ENCODE measurements at regions not wholly inside any gene's neighbourhood (a gene's known extent, or its start where the extent isn't known, plus 50 kb on each side); places are given as distances from the start of the nearest gene placed in this dataset.

GRCh38 chr12:45490232-45490881 lies 239.1 kb upstream of the ARID2 start:
- Histone ChIP-seq H3K27ac (no peak overlapping the region), H3K4me1 (no peaks in the 10 kb centered on the region), H3K36me3 (no peaks in the 10 kb centered on the region), H3K9me3 (replicated peaks in 1 of 11) (peaks cover 0 to 9% (median 0%) of the 10 kb centered on the region in 11 experiments; a peak in 2 of 22 replicates), H3K4me3 (no peak overlapping the region), H3K4me2 (no peak overlapping the region), H3K9ac (no peak overlapping the region), H3K27me3 (no peaks in the 10 kb centered on the region), H4K20me1 (no peaks in the 10 kb centered on the region)
- TF ChIP-seq Cebpa-rat (IDR thresholded peaks at IDR 0.05), result no peak

GRCh38 chr12:45494279-45494678 lies 235.2 kb upstream of the ARID2 start:
- no peak for TF ChIP-seq Cebpa-rat (IDR thresholded peaks at IDR 0.05)
- H3K36me3 ChIP-seq, result no peaks in the 10 kb centered on the region
- H3K27ac ChIP-seq, result no peak overlapping the region
- peaks cover 0 to 9% (median 0%) of the 10 kb centered on the region in 11 experiments; a peak in 2 of 22 replicates for H3K9me3 ChIP-seq (replicated peaks in 1 of 11)
- H3K27me3 ChIP-seq, result no peaks in the 10 kb centered on the region
- H3K4me1 ChIP-seq, result no peaks in the 10 kb centered on the region
- no peaks in the 10 kb centered on the region for H4K20me1 ChIP-seq
- H3K9ac ChIP-seq, result no peak overlapping the region
- H3K4me2 ChIP-seq, result no peak overlapping the region
- H3K4me3 ChIP-seq, result no peak overlapping the region

GRCh38 chr12:45498645-45499044 lies 230.9 kb upstream of the ARID2 start:
- no peak overlapping the region for H3K4me3 ChIP-seq
- H3K9me3 ChIP-seq (replicated peaks in 1 of 11), result no peaks in the 10 kb centered on the region
- no peaks in the 10 kb centered on the region for H3K36me3 ChIP-seq
- H3K27me3 ChIP-seq, result no peaks in the 10 kb centered on the region
- no peak for TF ChIP-seq Cebpa-rat (IDR thresholded peaks at IDR 0.05)
- no peaks in the 10 kb centered on the region for H4K20me1 ChIP-seq
- H3K4me2 ChIP-seq, result no peak overlapping the region
- H3K27ac ChIP-seq, result no peak overlapping the region
- H3K9ac ChIP-seq, result no peak overlapping the region
- H3K4me1 ChIP-seq, result 0 out of 20 replicates have a peak, but pooled peaks cover 0 to 6% (median 0%) of the 10 kb centered on the region in 10 experiments

GRCh38 chr12:45502481-45503128 lies 226.9 kb upstream of the ARID2 start:
- Histone ChIP-seq H4K20me1 (no peaks in the 10 kb centered on the region), H3K36me3 (no peaks in the 10 kb centered on the region), H3K4me2 (no peak overlapping the region), H3K9me3 (replicated peaks in 1 of 11) (no peaks in the 10 kb centered on the region), H3K27ac (no peak overlapping the region), H3K4me3 (no peak overlapping the region), H3K4me1 (0 out of 20 replicates have a peak, but pooled peaks cover 0 to 6% (median 0%) of the 10 kb centered on the region in 10 experiments), H3K27me3 (no peaks in the 10 kb centered on the region), H3K9ac (no peak overlapping the region)
- TF ChIP-seq Cebpa-rat (IDR thresholded peaks at IDR 0.05), result no peak

- H4K20me1 ChIP-seq, result no peaks in the 10 kb centered on the region
- H3K27me3 ChIP-seq, result no peaks in the 10 kb centered on the region
- H3K36me3 ChIP-seq, result no peaks in the 10 kb centered on the region
- H3K9me3 ChIP-seq (replicated peaks in 1 of 11), result 0 out of 22 replicates have a peak, but pooled peaks cover 0 to 3% (median 0%) of the 10 kb centered on the region in 11 experiments
- no peak overlapping the region for H3K4me3 ChIP-seq
- TF ChIP-seq Cebpa-rat (IDR thresholded peaks at IDR 0.05), result no peak
- no peak overlapping the region for H3K9ac ChIP-seq
- no peak overlapping the region for H3K27ac ChIP-seq
- H3K4me1 ChIP-seq, result 0 out of 20 replicates have a peak, but pooled peaks cover 0 to 6% (median 0%) of the 10 kb centered on the region in 10 experiments
- H3K4me2 ChIP-seq, result no peak overlapping the region
These were observed 225.6 kb upstream of the ARID2 start for GRCh38 chr12:45503899-45504298.

- Histone ChIP-seq H4K20me1 (no peaks in the 10 kb centered on the region), H3K9me3 (replicated peaks in 1 of 11) (0 out of 22 replicates have a peak, but pooled peaks cover 0 to 3% (median 0%) of the 10 kb centered on the region in 11 experiments), H3K4me1 (0 out of 20 replicates have a peak, but pooled peaks cover 0 to 6% (median 0%) of the 10 kb centered on the region in 10 experiments), H3K4me3 (no peak overlapping the region), H3K27me3 (no peaks in the 10 kb centered on the region), H3K27ac (no peak overlapping the region), H3K36me3 (no peaks in the 10 kb centered on the region), H3K4me2 (no peak overlapping the region), H3K9ac (no peak overlapping the region)
- TF ChIP-seq Cebpa-rat (IDR thresholded peaks at IDR 0.05), result no peak
These were observed 225.0 kb upstream of the ARID2 start for GRCh38 chr12:45504316-45505010.

GRCh38 chr12:45509187-45509586 lies 220.3 kb upstream of the ARID2 start:
- no peak overlapping the region for H3K27ac ChIP-seq

GRCh38 chr12:45509621-45510020 lies 219.9 kb upstream of the ARID2 start:
- Histone ChIP-seq H3K4me2 (no peak overlapping the region), H3K4me1 (no peaks in the 10 kb centered on the region), H4K20me1 (no peaks in the 10 kb centered on the region), H3K27ac (no peak overlapping the region), H3K9ac (no peak overlapping the region), H3K36me3 (no peaks in the 10 kb centered on the region), H3K4me3 (no peak overlapping the region), H3K9me3 (replicated peaks in 1 of 11) (0 out of 22 replicates have a peak, but pooled peaks cover 0 to 3% (median 0%) of the 10 kb centered on the region in 11 experiments), H3K27me3 (no peaks in the 10 kb centered on the region)
- TF ChIP-seq Cebpa-rat (IDR thresholded peaks at IDR 0.05), result no peak

More at GRCh38 chr12:45509187-45509586, 220.3 kb upstream of the ARID2 start:
- Histone ChIP-seq H3K27me3 (no peaks in the 10 kb centered on the region), H3K9me3 (replicated peaks in 1 of 11) (0 out of 22 replicates have a peak, but pooled peaks cover 0 to 3% (median 0%) of the 10 kb centered on the region in 11 experiments), H3K36me3 (no peaks in the 10 kb centered on the region), H3K4me3 (no peak overlapping the region), H3K4me1 (no peaks in the 10 kb centered on the region), H3K9ac (no peak overlapping the region), H4K20me1 (no peaks in the 10 kb centered on the region), H3K4me2 (no peak overlapping the region)
- no peak for TF ChIP-seq Cebpa-rat (IDR thresholded peaks at IDR 0.05)

GRCh38 chr12:45517381-45517780 lies 212.1 kb upstream of the ARID2 start:
- Histone ChIP-seq H4K20me1 (no peaks in the 10 kb centered on the region), H3K36me3 (no peaks in the 10 kb centered on the region), H3K9ac (no peak overlapping the region), H3K4me3 (no peak overlapping the region), H3K4me1 (peaks cover 10 to 13% (median 11%) of the 10 kb centered on the region in 10 experiments), H3K27me3 (no peaks in the 10 kb centered on the region), H3K9me3 (replicated peaks in 1 of 11) (peaks cover 0 to 10% (median 5%) of the 10 kb centered on the region in 11 experiments; a peak in 13 of 22 replicates), H3K4me2 (no peak overlapping the region), H3K27ac (no peak overlapping the region)
- TF ChIP-seq Cebpa-rat (IDR thresholded peaks at IDR 0.05), result no peak
